MG63 (cell line): ENCODE measurements at regions not wholly inside any gene's neighbourhood (a gene's known extent, or its start where the extent isn't known, plus 50 kb on each side); places are given as distances from the start of the nearest gene placed in this dataset.
"Not testable (repeated sequence)": the region's sequence is repeated elsewhere in the genome, so short reads cannot be mapped to it uniquely, and the experiment has no call there.

Experiments
- DNase-seq: peaks from one replicate; pipeline ENCODE4 v3.0.0-alpha.2; 2020
- H3K27me3 ChIP-seq: fragments of 250-450 bp; sonication (Bioruptor Pico); 2 replicates; pipeline ENCODE4 v1.5.1; 2020; ENCODE audit warnings: mild to moderate bottlenecking, moderate library complexity
- H3K36me3 ChIP-seq: fragments of 250-450 bp; sonication (Bioruptor Pico); 2 replicates; pipeline ENCODE4 v1.5.1; 2020; ENCODE audit warnings: mild to moderate bottlenecking, moderate library complexity
- H3K4me3 ChIP-seq: fragments of 250-450 bp; sonication (Bioruptor Pico); 2 replicates; pipeline ENCODE4 v1.5.1; 2020; ENCODE audit warnings: mild to moderate bottlenecking, moderate library complexity
- H3K9me3 ChIP-seq: fragments of 250-450 bp; sonication (Bioruptor Pico); 2 replicates; pipeline ENCODE4 v1.5.1; 2020; ENCODE audit warnings: mild to moderate bottlenecking, moderate library complexity

GRCh38 chr2:224155371-224155770 lies 116.3 kb upstream of the SERPINE2 start:
- no peaks in the 10 kb centered on the region for H3K36me3 ChIP-seq

GRCh38 chr2:224151680-224152310 lies 112.7 kb upstream of the SERPINE2 start:
- H3K9me3 ChIP-seq, result no peaks in the 10 kb centered on the region
- no peaks in the 10 kb centered on the region for H3K27me3 ChIP-seq
- DNase-seq, result no peak
- H3K4me3 ChIP-seq, result no peak overlapping the region
- H3K36me3 ChIP-seq, result no peaks in the 10 kb centered on the region

More at GRCh38 chr2:224155371-224155770, 116.3 kb upstream of the SERPINE2 start:
- no peak for DNase-seq
- Histone ChIP-seq H3K4me3 (no peak overlapping the region), H3K9me3 (no peaks in the 10 kb centered on the region), H3K27me3 (no peaks in the 10 kb centered on the region)

GRCh38 chr2:224151161-224151560 lies 112.1 kb upstream of the SERPINE2 start:
- Histone ChIP-seq H3K4me3 (no peak overlapping the region), H3K27me3 (no peaks in the 10 kb centered on the region), H3K36me3 (no peaks in the 10 kb centered on the region), H3K9me3 (no peaks in the 10 kb centered on the region)
- DNase-seq, result no peak

- not testable (repeated sequence) for DNase-seq, H3K36me3 ChIP-seq, H3K27me3 ChIP-seq, H3K4me3 ChIP-seq, H3K9me3 ChIP-seq
These were observed 109.0 kb upstream of the SERPINE2 start for GRCh38 chr2:224148058-224148457.

- no peak for DNase-seq
- H3K36me3 ChIP-seq, result no peaks in the 10 kb centered on the region
- H3K4me3 ChIP-seq, result no peak overlapping the region
- no peaks in the 10 kb centered on the region for H3K9me3 ChIP-seq
- H3K27me3 ChIP-seq, result no peaks in the 10 kb centered on the region
These were observed 108.1 kb upstream of the SERPINE2 start for GRCh38 chr2:224147174-224147573.

GRCh38 chr2:224146356-224147160 lies 107.5 kb upstream of the SERPINE2 start:
- H3K4me3 ChIP-seq, result no peak overlapping the region
- H3K36me3 ChIP-seq, result no peaks in the 10 kb centered on the region
- no peak for DNase-seq
- no peaks in the 10 kb centered on the region for H3K9me3 ChIP-seq
- no peaks in the 10 kb centered on the region for H3K27me3 ChIP-seq

- Histone ChIP-seq H3K4me3 (no peak overlapping the region), H3K36me3 (no peaks in the 10 kb centered on the region)
- DNase-seq, result peak; percentile 77
These were observed 106.8 kb upstream of the SERPINE2 start for GRCh38 chr2:224145751-224146355.

GRCh38 chr2:224143526-224143925 lies 104.4 kb upstream of the SERPINE2 start:
- Histone ChIP-seq H3K36me3 (no peaks in the 10 kb centered on the region), H3K27me3 (no peaks in the 10 kb centered on the region), H3K9me3 (no peaks in the 10 kb centered on the region), H3K4me3 (no peak overlapping the region)
- DNase-seq, result no peak

More at GRCh38 chr2:224145751-224146355, 106.8 kb upstream of the SERPINE2 start:
- Histone ChIP-seq H3K27me3 (no peaks in the 10 kb centered on the region), H3K9me3 (no peaks in the 10 kb centered on the region)

- H3K4me3 ChIP-seq, result no peak overlapping the region
- no peaks in the 10 kb centered on the region for H3K36me3 ChIP-seq
- no peaks in the 10 kb centered on the region for H3K9me3 ChIP-seq
- DNase-seq, result no peak
- no peaks in the 10 kb centered on the region for H3K27me3 ChIP-seq
These were observed 103.6 kb upstream of the SERPINE2 start for GRCh38 chr2:224142397-224143312.

GRCh38 chr2:224141304-224141703 lies 102.2 kb upstream of the SERPINE2 start:
- no peak for DNase-seq
- H3K4me3 ChIP-seq, result no peak overlapping the region
- H3K27me3 ChIP-seq, result no peaks in the 10 kb centered on the region
- H3K36me3 ChIP-seq, result no peaks in the 10 kb centered on the region
- no peaks in the 10 kb centered on the region for H3K9me3 ChIP-seq

GRCh38 chr2:224137208-224137607 lies 98.1 kb upstream of the SERPINE2 start:
- Histone ChIP-seq H3K27me3 (no peaks in the 10 kb centered on the region), H3K36me3 (no peaks in the 10 kb centered on the region), H3K4me3 (no peak overlapping the region)

GRCh38 chr2:224136396-224136795 lies 97.3 kb upstream of the SERPINE2 start:
- no peak for DNase-seq
- Histone ChIP-seq H3K27me3 (no peaks in the 10 kb centered on the region), H3K36me3 (no peaks in the 10 kb centered on the region), H3K9me3 (no peaks in the 10 kb centered on the region), H3K4me3 (no peak overlapping the region)

More at GRCh38 chr2:224137208-224137607, 98.1 kb upstream of the SERPINE2 start:
- no peak for DNase-seq
- H3K9me3 ChIP-seq, result no peaks in the 10 kb centered on the region

- no peak overlapping the region for H3K4me3 ChIP-seq
- H3K9me3 ChIP-seq, result no peaks in the 10 kb centered on the region
- no peaks in the 10 kb centered on the region for H3K36me3 ChIP-seq
- no peak for DNase-seq
- H3K27me3 ChIP-seq, result no peaks in the 10 kb centered on the region
These were observed 96.8 kb upstream of the SERPINE2 start for GRCh38 chr2:224135881-224136280.

GRCh38 chr2:224134003-224134734 lies 95.1 kb upstream of the SERPINE2 start:
- Histone ChIP-seq H3K27me3 (no peaks in the 10 kb centered on the region), H3K36me3 (no peaks in the 10 kb centered on the region), H3K4me3 (no peak overlapping the region), H3K9me3 (no peaks in the 10 kb centered on the region)
- no peak for DNase-seq

GRCh38 chr2:224133387-224133786 lies 94.3 kb upstream of the SERPINE2 start:
- no peaks in the 10 kb centered on the region for H3K36me3 ChIP-seq
- DNase-seq, result no peak
- H3K4me3 ChIP-seq, result no peak overlapping the region
- no peaks in the 10 kb centered on the region for H3K9me3 ChIP-seq
- no peaks in the 10 kb centered on the region for H3K27me3 ChIP-seq

- H3K9me3 ChIP-seq, result no peaks in the 10 kb centered on the region
- no peak for DNase-seq
- no peak overlapping the region for H3K4me3 ChIP-seq
- no peaks in the 10 kb centered on the region for H3K27me3 ChIP-seq
- no peaks in the 10 kb centered on the region for H3K36me3 ChIP-seq
These were observed 88.9 kb upstream of the SERPINE2 start for GRCh38 chr2:224127871-224128501.
